B cell (primary cell): ENCODE measurements at regions not wholly inside any gene's neighbourhood (a gene's known extent, or its start where the extent isn't known, plus 50 kb on each side); places are given as distances from the start of the nearest gene placed in this dataset.

ENCODE experiments used
- ATAC-seq: fragments of 200-7000 bp; cut with Tn5 transposase; one replicate; pipeline ENCODE4 v1.10.0; 2021; ENCODE audit warnings: low read depth, mild to moderate bottlenecking, moderate number of reproducible peaks, moderate library complexity
- CTCF ChIA-PET: fragments of 350-600 bp; sonication (Branson Sonifier 250); formaldehyde crosslinking; loops from one replicate; lab custom pipeline; 2021; ENCODE audit warnings: antibody characterized with exemption, inconsistent platforms; lab: Charles Lee
- POLR2A ChIA-PET: fragments of 350-600 bp; sonication (Branson Sonifier 250); formaldehyde crosslinking; loops from one replicate; lab custom pipeline; 2021; ENCODE audit warnings: antibody characterized with exemption; lab: Charles Lee
- DNase-seq: peaks from one replicate; pipeline ENCODE4 v3.0.0; 2013
- H2AFZ ChIP-seq: 2 replicates; pipeline ENCODE4 v1.6.1; 2012; ENCODE audit warnings: mild to moderate bottlenecking, low read depth, low read length; ENCODE audit not compliant: insufficient read depth, poor library complexity, severe bottlenecking
- H3K27ac ChIP-seq, 2 donors: 1 replicate in 1 of 2; 2 replicates in 1 of 2; pipeline ENCODE4 v1.5.1; 2012 to 2013; ENCODE audit warnings: low read length in 2 of 2, mild to moderate bottlenecking in 2 of 2, moderate library complexity in 1 of 2
- H3K27me3 ChIP-seq, 4 experiments: fragments of 200-600 bp in 1 of 4; sonication (generic) in 1 of 4; replicated peaks in 1 of 4; 1 replicate in 2 of 4; 2 replicates in 2 of 4; pipeline versions ENCODE4 v1.6.1 to v1.7.0; 2013 to 2016; ENCODE audit warnings: low read length in 3 of 4, mild to moderate bottlenecking in 2 of 4, mixed read lengths in 1 of 4, moderate library complexity in 1 of 4; ENCODE audit not compliant: insufficient read depth in 4 of 4, control insufficient read depth in 3 of 4; ENCODE audit errors: control extremely low read depth in 1 of 4
- H3K36me3 ChIP-seq, 2 experiments: replicated peaks in 1 of 2; 1 replicate in 1 of 2; 2 replicates in 1 of 2; pipeline versions ENCODE4 v1.6.1 to v1.7.1; 2013; ENCODE audit warnings: low read length in 1 of 2; ENCODE audit not compliant: insufficient read depth in 2 of 2, control insufficient read depth in 1 of 2; ENCODE audit errors: control extremely low read depth in 1 of 2, extremely low read depth in 1 of 2
- H3K4me1 ChIP-seq, 2 donors: fragments of 200-600 bp in 1 of 2; sonication (generic) in 1 of 2; 1 replicate in 1 of 2; 2 replicates in 1 of 2; pipeline versions ENCODE4 v1.5.1 to v1.6.1; 2013 to 2017; ENCODE audit warnings: low read length in 2 of 2; ENCODE audit not compliant: control insufficient read depth in 2 of 2, insufficient read depth in 2 of 2
- H3K4me2 ChIP-seq: replicated peaks from 2 replicates; pipeline ENCODE3; 2012; ENCODE audit warnings: mild to moderate bottlenecking, low read depth, low read length; ENCODE audit not compliant: poor library complexity, severe bottlenecking
- H3K4me3 ChIP-seq, 5 experiments: fragments of 200-600 bp in 1 of 5; sonication (generic) in 1 of 5; 1 replicate in 3 of 5; 2 replicates in 2 of 5; pipeline versions ENCODE4 v1.5.1 to v1.7.0; 2011 to 2016; ENCODE audit warnings: low read length in 4 of 5, mild to moderate bottlenecking in 4 of 5, low read depth in 2 of 5, control low read depth in 1 of 5, moderate library complexity in 1 of 5; ENCODE audit not compliant: insufficient read depth in 1 of 5; ENCODE audit errors: control extremely low read depth in 1 of 5, extremely low read depth in 1 of 5
- H3K79me2 ChIP-seq: fragments of 200-600 bp; sonication (generic); one replicate; pipeline ENCODE4 v1.6.0; 2016; ENCODE audit warnings: low read length; ENCODE audit not compliant: control insufficient read depth, insufficient read depth
- H3K9ac ChIP-seq: fragments of 200-600 bp; sonication (generic); 2 replicates; pipeline ENCODE4 v1.6.1; 2017; ENCODE audit warnings: mild to moderate bottlenecking, low read length, moderate library complexity
- H3K9me3 ChIP-seq, 3 donors: one replicate each; pipeline versions ENCODE4 v1.6.1 to v1.7.1; 2013; ENCODE audit warnings: low read length in 2 of 3; ENCODE audit not compliant: control insufficient read depth in 2 of 3, insufficient read depth in 1 of 3; ENCODE audit errors: control extremely low read depth in 1 of 3
- H4K20me1 ChIP-seq: 2 replicates; pipeline ENCODE4 v1.6.0; 2012; ENCODE audit warnings: mild to moderate bottlenecking, low read length; ENCODE audit not compliant: insufficient read depth, control insufficient read depth, poor library complexity, severe bottlenecking
- H3K27ac Mint-ChIP-seq: one replicate; pipeline ENCODE4 v1.8.0; 2021; ENCODE audit warnings: mixed read lengths
- H3K27me3 Mint-ChIP-seq: one replicate; pipeline ENCODE4 v1.8.0; 2021; ENCODE audit warnings: mixed read lengths
- H3K4me1 Mint-ChIP-seq: one replicate; pipeline ENCODE4 v1.8.0; 2021; ENCODE audit warnings: mixed read lengths
- H3K4me3 Mint-ChIP-seq: one replicate; pipeline ENCODE4 v1.8.0; 2021; ENCODE audit warnings: mixed read lengths
- H3K9me3 Mint-ChIP-seq: one replicate; pipeline ENCODE4 v1.8.0; 2022; ENCODE audit warnings: mixed read lengths; ENCODE audit not compliant: insufficient read depth
- CTCF ChIP-seq: fragments of 200-600 bp; IDR thresholded peaks from one replicate; pipeline ENCODE4 v1.8.0; 2022; ENCODE audit warnings: antibody characterized with exemption, mild to moderate bottlenecking
- EZH2 ChIP-seq: IDR thresholded peaks from 2 replicates; pipeline ENCODE4 v1.6.1; 2012; ENCODE audit warnings: borderline replicate concordance, low read depth, mild to moderate bottlenecking, moderate library complexity, low read length; ENCODE audit not compliant: insufficient read depth, poor library complexity, severe bottlenecking
- WGBS: methylation state at CpG from one replicate; pipeline ENCODE4 v1.1.5; 2013; ENCODE audit warnings: missing lambda C conversion rate; ENCODE audit not compliant: insufficient coverage; 5-methylcytosine and 5-hydroxymethylcytosine counted together
- intact Hi-C: fragments of 100-400 bp; cut with micrococcal nuclease; formaldehyde crosslinking; loops from one replicate; pipeline ENCODE4 v1.10.0; 2022

GRCh38 chr4:119921830-119922229 is 144.8 kb downstream of the MAD2L1 start:
- intact Hi-C loops: no loop called here
- Mint-ChIP-seq H3K4me1 (no peaks in the 10 kb centered on the region), H3K27me3 (no peaks in the 10 kb centered on the region), H3K9me3 (no peaks in the 10 kb centered on the region), H3K4me3 (no peak overlapping the region), H3K27ac (no peak overlapping the region)
- H3K27me3 ChIP-seq: no peaks in the 10 kb centered on the region
- ChIA-PET POLR2A (no interaction called here), CTCF (no interaction called here)
- H3K9me3 ChIP-seq: no peaks in the 10 kb centered on the region
- H2AFZ ChIP-seq: no peak overlapping the region
- 81% methylated on average over 2 of the region's 4 CpGs for WGBS
- H3K9ac ChIP-seq: no peak overlapping the region
- H3K4me2 ChIP-seq: no peak overlapping the region
- no peak overlapping the region for H3K4me3 ChIP-seq
- no peaks in the 10 kb centered on the region for H3K4me1 ChIP-seq
- H3K79me2 ChIP-seq: no peaks in the 10 kb centered on the region
- H3K27ac ChIP-seq: no peak overlapping the region
- ATAC-seq (no peak), DNase-seq (no peak)
- no peaks in the 10 kb centered on the region for H3K36me3 ChIP-seq
- H4K20me1 ChIP-seq: no peaks in the 10 kb centered on the region
- TF ChIP-seq EZH2: no peak
- TF ChIP-seq CTCF: no peak

DNA sequence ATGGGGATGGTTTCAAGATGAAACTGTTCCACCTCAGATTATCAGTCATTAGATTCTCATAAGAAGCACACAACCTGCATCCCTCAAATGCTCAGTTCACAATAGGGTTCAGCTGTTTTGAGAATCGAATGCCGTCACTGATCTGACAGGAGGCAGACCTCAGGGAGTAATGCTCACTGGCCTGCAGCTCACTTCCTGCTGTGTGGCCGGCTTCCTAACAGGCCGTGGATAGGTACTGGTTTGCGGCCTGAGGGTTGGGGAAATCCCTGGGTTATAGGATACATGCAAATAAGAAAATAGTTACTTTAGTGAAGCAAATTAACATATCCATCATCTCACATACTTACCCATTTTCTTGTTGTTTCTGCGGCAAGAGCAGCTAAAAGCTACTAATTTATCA is 160.4 kb downstream of the MAD2L1 start:
- 100% methylated on average over 2 of the region's 6 CpGs for WGBS

More for the DNA sequence above, 160.4 kb downstream of the MAD2L1 start:
- Mint-ChIP-seq H3K9me3 (peaks cover 2% of the 10 kb centered on the region), H3K27me3 (no peaks in the 10 kb centered on the region), H3K4me3 (no peak overlapping the region), H3K4me1 (no peaks in the 10 kb centered on the region), H3K27ac (no peak overlapping the region)
- Histone ChIP-seq H3K9ac (no peak overlapping the region), H3K79me2 (no peaks in the 10 kb centered on the region), H4K20me1 (no peaks in the 10 kb centered on the region), H3K9me3 (peaks cover 0 to 4% (median 1%) of the 10 kb centered on the region in 3 donors), H3K4me2 (no peak overlapping the region), H3K36me3 (no peaks in the 10 kb centered on the region), H3K27ac (no peak overlapping the region), H3K4me3 (no peak overlapping the region), H3K4me1 (no peaks in the 10 kb centered on the region), H2AFZ (no peak overlapping the region), H3K27me3 (no peaks in the 10 kb centered on the region)
- TF ChIP-seq CTCF (no peak), EZH2 (no peak)
- ATAC-seq (no peak), DNase-seq (no peak)
- CTCF ChIA-PET: interaction anchor here (0.7 kb wide), 1 partner anchor 401 kb away, joined by 3 read pairs; no protein-coding TSS in a partner anchor
- POLR2A ChIA-PET: no interaction called here
- intact Hi-C loops: no loop called here
